ENCODE measurements at regions not wholly inside any gene's neighbourhood (a gene's known extent, or its start where the extent isn't known, plus 50 kb on each side); places are given as distances from the start of the nearest gene placed in this dataset.

GRCh38 chr1:209231476-209232156 is 351.9 kb upstream of the CAMK1G start:
- no peaks in the 10 kb centered on the region for H3K79me2 ChIP-seq (ENCODE audit: insufficient read depth, low read length)
- Mint-ChIP-seq H3K27ac (no peak overlapping the region), H3K36me3 (no peaks in the 10 kb centered on the region), H3K4me3 (peak overlapping the region in 1 of 2 donors; percentile 35), H3K4me1 (no peaks in the 10 kb centered on the region), H3K9me3 (peaks cover 2 to 24% (median 12%) of the 10 kb centered on the region in 7 donors), H3K27me3 (ENCODE audit: low read depth in 3 of 3) (peaks cover 2 to 14% (median 8%) of the 10 kb centered on the region in 3 donors)
- H3K9ac ChIP-seq (ENCODE audit: insufficient read depth, low read length, poor library complexity, severe bottlenecking) = no peak overlapping the region
- intact Hi-C loops (cut with micrococcal nuclease) = no loop called here
- no peak overlapping the region for H3K27ac ChIP-seq (ENCODE audit: low read depth in 1 of 2, low read length in 2 of 2)
- peaks cover 9 to 12% of the 10 kb centered on the region in 2 donors for H3K27me3 ChIP-seq (ENCODE audit: control insufficient read depth in 2 of 2, insufficient read depth in 2 of 2, low read length in 2 of 2)
- peaks cover 6 to 8% of the 10 kb centered on the region in 2 donors for H3K9me3 ChIP-seq (replicated peaks in 1 of 2; ENCODE audit: control insufficient read depth in 1 of 2, insufficient read depth in 1 of 2, low read length in 2 of 2)
- no peaks in the 10 kb centered on the region for H3K4me1 ChIP-seq (ENCODE audit: control insufficient read depth in 1 of 2, insufficient read depth in 2 of 2, low read length in 2 of 2)
- no peak overlapping the region for H3K4me3 ChIP-seq (replicated peaks in 1 of 3; ENCODE audit: low read depth in 2 of 3, low read length in 3 of 3)
- WGBS (ENCODE audit: insufficient coverage) = 31% methylated on average over 84 of the region's 84 CpGs
- no peak for DNase-seq
- TF ChIP-seq CTCF (IDR thresholded peaks at IDR 0.05) = no peak
- no peaks in the 10 kb centered on the region for H3K36me3 ChIP-seq (replicated peaks in 1 of 2; ENCODE audit: control insufficient read depth in 1 of 2, insufficient read depth in 2 of 2, low read length in 2 of 2)
- no peak overlapping the region for H3K4me2 ChIP-seq (replicated peaks; ENCODE audit: extremely low read depth, low read length, poor library complexity, severe bottlenecking)
- H4K20me1 ChIP-seq (ENCODE audit: insufficient read depth, low read length) = no peaks in the 10 kb centered on the region
- no peak overlapping the region for H2AFZ ChIP-seq (ENCODE audit: insufficient read depth, low read depth, low read length, poor library complexity, severe bottlenecking)

- no peak overlapping the region for H2AFZ ChIP-seq (ENCODE audit: insufficient read depth, low read depth, low read length, poor library complexity, severe bottlenecking)
- Mint-ChIP-seq H3K27me3 (ENCODE audit: low read depth in 3 of 3) (peaks cover 2 to 14% (median 8%) of the 10 kb centered on the region in 3 donors), H3K9me3 (peaks cover 2 to 24% (median 12%) of the 10 kb centered on the region in 7 donors), H3K4me1 (no peaks in the 10 kb centered on the region), H3K27ac (no peak overlapping the region), H3K4me3 (peak overlapping the region in 1 of 2 donors; percentile 9), H3K36me3 (no peaks in the 10 kb centered on the region)
- H3K9me3 ChIP-seq (replicated peaks in 1 of 2; ENCODE audit: control insufficient read depth in 1 of 2, insufficient read depth in 1 of 2, low read length in 2 of 2) = peaks cover 6 to 8% of the 10 kb centered on the region in 2 donors
- TF ChIP-seq CTCF (IDR thresholded peaks at IDR 0.05) = no peak
- H3K79me2 ChIP-seq (ENCODE audit: insufficient read depth, low read length) = no peaks in the 10 kb centered on the region
- no peaks in the 10 kb centered on the region for H3K4me1 ChIP-seq (ENCODE audit: control insufficient read depth in 1 of 2, insufficient read depth in 2 of 2, low read length in 2 of 2)
- H3K4me2 ChIP-seq (replicated peaks; ENCODE audit: extremely low read depth, low read length, poor library complexity, severe bottlenecking) = no peak overlapping the region
- H3K36me3 ChIP-seq (replicated peaks in 1 of 2; ENCODE audit: control insufficient read depth in 1 of 2, insufficient read depth in 2 of 2, low read length in 2 of 2) = no peaks in the 10 kb centered on the region
- H3K27ac ChIP-seq (ENCODE audit: low read depth in 1 of 2, low read length in 2 of 2) = no peak overlapping the region
- no peak for DNase-seq
- WGBS (ENCODE audit: insufficient coverage) = 94% methylated on average over 16 of the region's 17 CpGs
- no peaks in the 10 kb centered on the region for H4K20me1 ChIP-seq (ENCODE audit: insufficient read depth, low read length)
- H3K9ac ChIP-seq (ENCODE audit: insufficient read depth, low read length, poor library complexity, severe bottlenecking) = no peak overlapping the region
- no peak overlapping the region for H3K4me3 ChIP-seq (replicated peaks in 1 of 3; ENCODE audit: low read depth in 2 of 3, low read length in 3 of 3)
- H3K27me3 ChIP-seq (ENCODE audit: control insufficient read depth in 2 of 2, insufficient read depth in 2 of 2, low read length in 2 of 2) = peaks cover 9 to 12% of the 10 kb centered on the region in 2 donors
- intact Hi-C loops (cut with micrococcal nuclease) = no loop called here
These were observed 351.3 kb upstream of the CAMK1G start for GRCh38 chr1:209232197-209232596.
